ENCODE measurements at regions not wholly inside any gene's neighbourhood (a gene's known extent, or its start where the extent isn't known, plus 50 kb on each side); places are given as distances from the start of the nearest gene placed in this dataset.
"Not testable (repeated sequence)": the region's sequence is repeated elsewhere in the genome, so short reads cannot be mapped to it uniquely, and the experiment has no call there.

GRCh38 chr12:61137677-61138414 is 1122.4 kb upstream of the USP15 start:
- Histone ChIP-seq H3K4me3 (ENCODE audit: low read depth, low read length) (no peak overlapping the region), H3K4me1 (ENCODE audit: control insufficient read depth, insufficient read depth, low read length, unreplicated experiment) (no peaks in the 10 kb centered on the region), H2AFZ (ENCODE audit: low read length, unreplicated experiment) (no peak overlapping the region), H3K27ac (ENCODE audit: low read depth, low read length) (no peak overlapping the region), H3K27me3 (ENCODE audit: insufficient read depth, low read length) (no peaks in the 10 kb centered on the region), H3K79me2 (ENCODE audit: control insufficient read depth, insufficient read depth, low read length, unreplicated experiment) (no peaks in the 10 kb centered on the region), H3K36me3 (ENCODE audit: insufficient read depth, low read length) (no peaks in the 10 kb centered on the region)

- Histone ChIP-seq H3K27me3 (ENCODE audit: insufficient read depth, low read length) (no peaks in the 10 kb centered on the region), H3K36me3 (ENCODE audit: insufficient read depth, low read length) (no peaks in the 10 kb centered on the region), H3K4me3 (ENCODE audit: low read depth, low read length) (no peak overlapping the region), H3K4me1 (ENCODE audit: control insufficient read depth, insufficient read depth, low read length, unreplicated experiment) (no peaks in the 10 kb centered on the region), H3K79me2 (ENCODE audit: control insufficient read depth, insufficient read depth, low read length, unreplicated experiment) (no peaks in the 10 kb centered on the region), H3K27ac (ENCODE audit: low read depth, low read length) (no peak overlapping the region), H2AFZ (ENCODE audit: low read length, unreplicated experiment) (no peak overlapping the region)
These were observed 1121.8 kb upstream of the USP15 start for GRCh38 chr12:61138415-61138759.

GRCh38 chr12:61161961-61162360 is 1098.2 kb upstream of the USP15 start:
- H3K4me1 ChIP-seq (ENCODE audit: control insufficient read depth, insufficient read depth, low read length, unreplicated experiment): no peaks in the 10 kb centered on the region
- H2AFZ ChIP-seq (ENCODE audit: low read length, unreplicated experiment): no peak overlapping the region
- H3K4me3 ChIP-seq (ENCODE audit: low read depth, low read length): no peak overlapping the region
- H3K79me2 ChIP-seq (ENCODE audit: control insufficient read depth, insufficient read depth, low read length, unreplicated experiment): no peaks in the 10 kb centered on the region
- no peaks in the 10 kb centered on the region for H3K36me3 ChIP-seq (ENCODE audit: insufficient read depth, low read length)
- no peaks in the 10 kb centered on the region for H3K27me3 ChIP-seq (ENCODE audit: insufficient read depth, low read length)
- no peak overlapping the region for H3K27ac ChIP-seq (ENCODE audit: low read depth, low read length)

- no peaks in the 10 kb centered on the region for H3K79me2 ChIP-seq (ENCODE audit: control insufficient read depth, insufficient read depth, low read length, unreplicated experiment)
- H3K27ac ChIP-seq (ENCODE audit: low read depth, low read length): no peak overlapping the region
- H3K36me3 ChIP-seq (ENCODE audit: insufficient read depth, low read length): no peaks in the 10 kb centered on the region
- no peaks in the 10 kb centered on the region for H3K27me3 ChIP-seq (ENCODE audit: insufficient read depth, low read length)
- no peak overlapping the region for H3K4me3 ChIP-seq (ENCODE audit: low read depth, low read length)
- no peaks in the 10 kb centered on the region for H3K4me1 ChIP-seq (ENCODE audit: control insufficient read depth, insufficient read depth, low read length, unreplicated experiment)
- no peak overlapping the region for H2AFZ ChIP-seq (ENCODE audit: low read length, unreplicated experiment)
These were observed 1071.2 kb upstream of the USP15 start for GRCh38 chr12:61188801-61189595.

GRCh38 chr12:61213646-61214045 is 1046.6 kb upstream of the USP15 start:
- H3K4me3 ChIP-seq (ENCODE audit: low read depth, low read length): no peak overlapping the region
- H3K36me3 ChIP-seq (ENCODE audit: insufficient read depth, low read length): no peaks in the 10 kb centered on the region
- no peaks in the 10 kb centered on the region for H3K27me3 ChIP-seq (ENCODE audit: insufficient read depth, low read length)
- H2AFZ ChIP-seq (ENCODE audit: low read length, unreplicated experiment): no peak overlapping the region
- no peaks in the 10 kb centered on the region for H3K4me1 ChIP-seq (ENCODE audit: control insufficient read depth, insufficient read depth, low read length, unreplicated experiment)
- H3K27ac ChIP-seq (ENCODE audit: low read depth, low read length): no peak overlapping the region
- no peaks in the 10 kb centered on the region for H3K79me2 ChIP-seq (ENCODE audit: control insufficient read depth, insufficient read depth, low read length, unreplicated experiment)

GRCh38 chr12:61220337-61220736 is 1039.9 kb upstream of the USP15 start:
- Histone ChIP-seq H3K27me3 (ENCODE audit: insufficient read depth, low read length) (no peaks in the 10 kb centered on the region), H2AFZ (ENCODE audit: low read length, unreplicated experiment) (no peak overlapping the region), H3K4me1 (ENCODE audit: control insufficient read depth, insufficient read depth, low read length, unreplicated experiment) (no peaks in the 10 kb centered on the region), H3K79me2 (ENCODE audit: control insufficient read depth, insufficient read depth, low read length, unreplicated experiment) (no peaks in the 10 kb centered on the region), H3K4me3 (ENCODE audit: low read depth, low read length) (no peak overlapping the region), H3K36me3 (ENCODE audit: insufficient read depth, low read length) (no peaks in the 10 kb centered on the region), H3K27ac (ENCODE audit: low read depth, low read length) (no peak overlapping the region)

GRCh38 chr12:61232040-61232439 is 1028.2 kb upstream of the USP15 start:
- Histone ChIP-seq H3K4me3 (ENCODE audit: low read depth, low read length) (no peak overlapping the region), H3K27me3 (ENCODE audit: insufficient read depth, low read length) (no peaks in the 10 kb centered on the region), H2AFZ (ENCODE audit: low read length, unreplicated experiment) (no peak overlapping the region), H3K36me3 (ENCODE audit: insufficient read depth, low read length) (no peaks in the 10 kb centered on the region), H3K79me2 (ENCODE audit: control insufficient read depth, insufficient read depth, low read length, unreplicated experiment) (no peaks in the 10 kb centered on the region), H3K27ac (ENCODE audit: low read depth, low read length) (no peak overlapping the region), H3K4me1 (ENCODE audit: control insufficient read depth, insufficient read depth, low read length, unreplicated experiment) (no peaks in the 10 kb centered on the region)

- Histone ChIP-seq H2AFZ (ENCODE audit: low read length, unreplicated experiment) (no peak overlapping the region), H3K27ac (ENCODE audit: low read depth, low read length) (no peak overlapping the region), H3K79me2 (ENCODE audit: control insufficient read depth, insufficient read depth, low read length, unreplicated experiment) (no peaks in the 10 kb centered on the region), H3K27me3 (ENCODE audit: insufficient read depth, low read length) (no peaks in the 10 kb centered on the region), H3K4me3 (ENCODE audit: low read depth, low read length) (no peak overlapping the region), H3K4me1 (ENCODE audit: control insufficient read depth, insufficient read depth, low read length, unreplicated experiment) (no peaks in the 10 kb centered on the region), H3K36me3 (ENCODE audit: insufficient read depth, low read length) (no peaks in the 10 kb centered on the region)
These were observed 1009.9 kb upstream of the USP15 start for GRCh38 chr12:61250303-61250702.

- Histone ChIP-seq H3K79me2 (ENCODE audit: control insufficient read depth, insufficient read depth, low read length, unreplicated experiment) (no peaks in the 10 kb centered on the region), H3K27me3 (ENCODE audit: insufficient read depth, low read length) (no peaks in the 10 kb centered on the region), H3K27ac (ENCODE audit: low read depth, low read length) (no peak overlapping the region), H3K4me1 (ENCODE audit: control insufficient read depth, insufficient read depth, low read length, unreplicated experiment) (no peaks in the 10 kb centered on the region), H3K4me3 (ENCODE audit: low read depth, low read length) (no peak overlapping the region), H2AFZ (ENCODE audit: low read length, unreplicated experiment) (no peak overlapping the region), H3K36me3 (ENCODE audit: insufficient read depth, low read length) (no peaks in the 10 kb centered on the region)
These were observed 1009.1 kb upstream of the USP15 start for GRCh38 chr12:61251076-61251475.

- H3K36me3 ChIP-seq (ENCODE audit: insufficient read depth, low read length): no peaks in the 10 kb centered on the region
- H3K27me3 ChIP-seq (ENCODE audit: insufficient read depth, low read length): no peaks in the 10 kb centered on the region
- no peak overlapping the region for H3K4me3 ChIP-seq (ENCODE audit: low read depth, low read length)
- no peaks in the 10 kb centered on the region for H3K79me2 ChIP-seq (ENCODE audit: control insufficient read depth, insufficient read depth, low read length, unreplicated experiment)
- no peak overlapping the region for H3K27ac ChIP-seq (ENCODE audit: low read depth, low read length)
- no peaks in the 10 kb centered on the region for H3K4me1 ChIP-seq (ENCODE audit: control insufficient read depth, insufficient read depth, low read length, unreplicated experiment)
- no peak overlapping the region for H2AFZ ChIP-seq (ENCODE audit: low read length, unreplicated experiment)
These were observed 1006.0 kb upstream of the USP15 start for GRCh38 chr12:61254225-61254624.

GRCh38 chr12:61264294-61264693 is 995.9 kb upstream of the USP15 start:
- not testable (repeated sequence) for H3K27ac ChIP-seq (ENCODE audit: low read depth, low read length); H3K4me1 ChIP-seq (ENCODE audit: control insufficient read depth, insufficient read depth, low read length, unreplicated experiment); H2AFZ ChIP-seq (ENCODE audit: low read length, unreplicated experiment); H3K79me2 ChIP-seq (ENCODE audit: control insufficient read depth, insufficient read depth, low read length, unreplicated experiment); H3K4me3 ChIP-seq (ENCODE audit: low read depth, low read length); H3K36me3 ChIP-seq (ENCODE audit: insufficient read depth, low read length); H3K27me3 ChIP-seq (ENCODE audit: insufficient read depth, low read length)
